ENCODE measurements at regions not wholly inside any gene's neighbourhood (a gene's known extent, or its start where the extent isn't known, plus 50 kb on each side); places are given as distances from the start of the nearest gene placed in this dataset.

- no peak for DNase-seq
Observed at GRCh38 chr15:45743426-45744235, 108.8 kb downstream of the SQOR start.

- DNase-seq, result no peak
Observed at GRCh38 chr15:45744236-45744589, 109.4 kb downstream of the SQOR start.

DNA sequence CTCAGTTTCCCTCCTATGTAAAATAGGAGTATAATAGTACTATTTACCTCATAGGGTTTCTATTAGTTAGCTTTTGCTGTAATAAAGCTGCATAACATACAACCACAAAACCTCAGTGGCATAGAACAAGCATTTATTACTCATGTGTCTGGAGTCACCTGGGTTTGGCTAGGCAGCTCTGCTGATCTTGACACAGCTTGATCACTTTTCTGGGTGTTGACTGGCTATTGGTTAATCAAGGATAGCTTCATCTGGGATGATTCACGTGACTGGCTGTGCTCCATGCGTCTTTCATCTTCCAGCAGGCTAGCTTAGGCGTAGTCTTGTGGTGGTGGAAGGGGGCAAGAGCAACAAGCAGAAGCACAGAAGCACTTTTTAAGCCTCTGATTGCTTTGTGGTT is 112.6 kb downstream of the SQOR start:
- no peak for DNase-seq

GRCh38 chr15:45751629-45752028 is 116.8 kb downstream of the SQOR start:
- no peak for DNase-seq

DNA sequence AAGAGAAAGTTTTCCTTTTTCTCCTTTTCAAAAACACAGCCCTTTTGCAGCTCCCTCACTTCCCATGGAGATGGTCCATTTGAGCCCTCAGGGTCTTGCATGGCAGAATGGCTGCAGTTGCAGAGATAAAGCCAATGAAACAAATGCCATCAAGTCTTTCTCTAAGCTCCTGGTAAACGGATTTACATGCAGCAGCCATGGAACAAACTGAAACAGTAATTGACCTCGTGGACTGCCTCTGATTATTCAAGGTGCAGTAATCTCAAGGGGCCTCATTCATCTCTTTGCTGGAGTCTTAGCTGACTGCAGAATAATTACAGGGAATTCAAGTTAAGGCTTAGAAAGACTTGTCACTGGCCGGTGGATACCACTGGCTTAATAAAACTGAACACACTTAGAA is 125.1 kb downstream of the SQOR start:
- no peak for DNase-seq

GRCh38 chr15:45762726-45763125 is 127.9 kb downstream of the SQOR start:
- DNase-seq, result no peak

- no peak for DNase-seq
Observed at GRCh38 chr15:45763170-45763869, 128.5 kb downstream of the SQOR start.

DNA sequence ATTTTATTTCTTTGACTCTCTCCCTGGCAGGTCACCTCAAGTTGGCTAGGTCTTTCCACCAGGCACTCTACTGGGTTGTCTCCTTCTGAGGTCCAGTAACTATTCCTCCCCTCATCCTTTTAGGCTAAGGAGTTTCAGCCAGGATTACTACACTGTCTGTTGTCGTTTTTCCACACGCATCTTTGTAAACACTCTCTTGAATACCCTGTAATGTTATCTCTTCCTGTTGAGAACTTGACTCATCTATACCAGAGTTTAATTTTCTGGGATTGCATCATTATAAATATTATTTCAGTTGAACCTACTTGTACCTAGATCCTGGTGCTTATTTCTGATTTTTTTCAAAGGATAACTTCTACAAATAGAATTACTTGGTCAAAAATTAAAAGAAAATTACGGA is 138.3 kb downstream of the SQOR start:
- no peak for DNase-seq

DNA sequence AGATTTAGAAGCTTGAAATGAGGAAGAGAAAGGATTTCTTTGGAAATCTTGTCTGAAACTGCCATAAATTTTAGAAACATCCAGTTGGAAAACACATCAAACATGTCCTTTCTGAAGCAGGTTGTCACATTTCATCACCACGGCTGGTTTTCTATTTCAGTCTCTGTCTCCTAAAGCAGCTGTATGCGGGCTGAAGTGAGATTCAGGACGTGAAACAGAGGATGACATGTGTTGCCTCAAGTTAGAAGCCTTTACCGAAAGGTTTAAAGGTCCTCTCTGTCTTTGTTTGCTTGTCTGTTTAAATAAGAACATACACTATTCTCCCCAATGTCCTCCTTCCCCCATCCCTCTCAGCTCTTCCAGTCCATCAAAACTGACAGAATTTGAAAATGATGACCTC is 141.9 kb downstream of the SQOR start:
- no peak for DNase-seq

GRCh38 chr15:45777781-45778180 is 143.0 kb downstream of the SQOR start:
- DNase-seq, result no peak

- DNase-seq, result no peak
Observed at GRCh38 chr15:45780352-45780751, 145.5 kb downstream of the SQOR start.

DNA sequence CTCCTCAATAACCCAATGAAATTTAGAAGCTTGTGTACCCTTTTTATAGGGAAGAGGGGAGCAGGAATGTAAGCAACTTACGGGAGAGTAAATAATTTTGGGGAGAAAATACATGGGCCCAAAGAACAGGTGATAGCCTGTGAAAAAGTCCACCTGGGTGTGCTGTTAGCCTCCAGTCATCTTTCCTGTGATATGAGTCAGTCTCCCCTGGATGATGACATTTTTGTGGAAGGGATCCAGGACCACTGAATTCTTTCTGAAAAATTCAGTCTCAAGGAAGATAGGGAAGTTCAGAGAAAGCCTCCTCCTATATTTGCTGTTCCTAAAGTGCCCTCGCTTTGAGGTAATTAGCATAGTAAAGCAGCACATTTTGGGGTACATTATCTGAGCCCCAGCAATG is 149.8 kb downstream of the SQOR start:
- DNase-seq, result no peak

DNA sequence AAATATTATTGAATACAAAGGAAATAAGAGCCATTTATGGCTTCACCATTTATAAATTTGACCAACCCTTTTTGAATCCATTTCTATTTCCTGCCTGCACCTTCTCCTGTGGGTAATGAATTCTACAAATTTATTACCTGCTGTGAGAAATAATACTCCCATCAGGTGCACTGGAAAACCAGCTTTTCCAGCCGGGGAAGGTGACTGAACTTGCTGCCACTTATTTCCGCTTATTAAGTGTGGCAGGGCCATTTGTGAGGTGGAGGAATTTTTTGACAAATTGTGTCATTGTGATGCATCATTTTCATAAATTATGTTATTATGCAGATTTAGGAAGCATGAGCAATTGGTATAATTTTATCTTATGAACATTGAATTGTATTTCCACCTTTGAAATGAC is 151.1 kb downstream of the SQOR start:
- no peak for DNase-seq

GRCh38 chr15:45790325-45790943 is 155.6 kb downstream of the SQOR start:
- peak; percentile 15 to 19 for DNase-seq

DNA sequence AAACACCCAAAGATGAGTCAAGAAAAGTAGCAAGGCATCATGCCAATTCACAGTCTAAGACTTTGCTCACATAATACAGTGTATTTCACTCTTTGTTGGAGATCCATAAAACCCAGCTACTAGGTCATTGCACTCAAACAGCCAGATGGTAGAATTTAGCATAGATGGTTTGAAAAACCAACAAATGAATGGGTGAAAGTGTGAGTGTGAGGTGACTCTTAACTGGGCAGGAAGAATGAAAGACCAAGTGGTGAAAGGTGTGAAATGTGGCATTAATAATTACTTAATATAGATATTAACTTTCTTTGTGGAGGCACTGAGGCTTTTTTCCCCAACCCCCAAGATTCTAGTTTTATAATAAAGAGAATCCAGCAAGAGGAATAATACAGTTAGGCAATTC is 159.5 kb downstream of the SQOR start:
- no peak for DNase-seq

DNA sequence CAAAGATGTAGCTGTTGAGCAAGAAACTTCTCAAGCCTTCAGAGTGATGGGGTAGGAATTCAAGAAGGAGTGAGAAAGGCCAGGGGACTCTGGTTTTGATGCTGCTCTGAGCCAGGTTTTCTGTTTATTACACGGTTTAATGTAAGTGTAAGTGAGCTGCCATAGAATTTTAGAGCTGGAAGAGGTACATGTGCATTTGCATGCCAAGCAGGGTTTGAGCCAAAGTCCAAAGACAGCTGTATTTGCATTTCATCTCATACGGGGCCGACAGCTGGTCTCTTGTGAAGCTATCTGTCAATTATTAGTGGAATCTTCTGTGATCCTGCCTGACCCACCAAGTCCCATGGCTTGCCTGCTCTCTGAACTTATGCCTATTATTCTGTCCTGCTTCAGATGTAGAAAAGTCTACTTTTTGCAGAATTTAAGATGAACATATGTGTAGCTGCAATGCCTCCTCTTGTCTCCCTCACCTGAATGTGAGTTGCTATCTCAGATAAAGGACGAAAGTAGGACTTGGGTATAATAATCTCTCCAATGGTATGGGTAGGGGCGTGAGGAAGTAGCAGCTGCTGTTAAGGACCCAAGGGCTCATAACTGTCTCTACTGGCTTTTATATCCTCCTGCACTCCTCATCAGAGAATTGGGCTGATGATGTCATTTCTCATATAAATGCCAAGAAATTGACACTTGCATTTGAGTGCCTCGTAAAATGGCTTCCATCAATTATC is 160.0 kb downstream of the SQOR start:
- no peak for DNase-seq

GRCh38 chr15:45795440-45796069 is 160.7 kb downstream of the SQOR start:
- no peak for DNase-seq

- no peak for DNase-seq
Observed at GRCh38 chr15:45796433-45796832, 161.6 kb downstream of the SQOR start.

DNA sequence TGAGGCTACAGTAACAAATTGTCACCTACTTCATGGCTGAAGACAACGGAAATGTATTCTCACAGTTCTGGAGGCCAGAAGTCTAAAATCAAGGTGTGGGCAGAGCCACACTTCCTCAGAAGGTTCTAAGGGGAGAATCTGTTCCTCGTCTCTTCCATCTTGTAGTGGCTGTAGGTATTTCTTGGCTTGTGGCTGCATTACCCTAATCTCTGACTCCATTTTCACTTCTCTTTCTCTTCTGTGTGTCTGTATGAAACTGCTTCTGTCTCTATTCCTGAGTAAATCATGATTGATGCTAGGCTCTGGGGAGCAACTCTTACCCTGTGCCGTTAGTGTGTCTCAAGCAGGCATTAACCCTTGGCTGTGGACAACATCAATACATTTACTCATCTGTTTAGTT is 164.7 kb downstream of the SQOR start:
- no peak for DNase-seq

GRCh38 chr15:45801543-45801942 is 166.7 kb downstream of the SQOR start:
- DNase-seq, result no peak

DNA sequence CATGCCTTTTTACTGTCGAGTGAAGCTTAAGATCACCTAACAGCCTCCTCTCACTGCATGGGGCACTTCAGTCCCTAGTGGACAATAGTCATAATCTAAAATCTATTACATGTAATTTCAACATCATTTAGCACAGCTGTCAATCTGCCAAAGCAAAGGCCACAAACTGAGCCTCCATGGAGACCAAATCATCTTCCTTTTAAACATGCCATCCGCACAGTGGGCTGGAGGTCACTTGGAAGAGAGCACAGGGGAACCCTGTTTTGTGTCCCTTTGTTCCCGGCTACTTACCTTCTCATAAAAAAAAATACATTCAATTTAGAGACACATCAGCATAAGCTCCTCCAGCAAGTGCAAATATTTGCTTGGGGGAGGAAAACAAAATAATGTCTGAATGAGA is 167.3 kb downstream of the SQOR start:
- DNase-seq, result no peak

DNA sequence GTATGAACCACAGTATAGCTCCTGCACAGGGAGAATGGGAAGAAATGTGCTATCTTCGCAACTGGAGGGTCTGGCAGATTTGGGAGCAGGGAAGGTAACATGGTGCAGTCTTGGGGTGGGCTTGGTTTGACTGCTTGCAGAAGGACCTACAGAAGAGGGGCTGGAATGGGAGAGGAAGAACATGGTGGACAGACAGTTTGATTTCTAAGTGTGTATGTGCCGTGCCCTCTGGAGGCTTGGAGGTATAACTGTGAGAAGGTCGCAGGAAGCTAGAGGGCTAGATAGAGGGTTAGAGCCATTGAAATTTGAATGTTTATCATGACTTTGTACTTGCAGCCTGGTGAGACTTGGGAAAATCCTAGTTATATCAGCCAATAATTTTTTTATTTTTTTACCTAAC is 169.2 kb downstream of the SQOR start:
- no peak for DNase-seq

GRCh38 chr15:45810201-45810600 is 175.4 kb downstream of the SQOR start:
- no peak for DNase-seq

All from activated CD4-positive, alpha-beta T cell treated with anti-CD3 and anti-CD28 coated beads, Interleukin-2, amount 50 U/mL, for 48 hours (primary cell).